ENCODE measurements at regions not wholly inside any gene's neighbourhood (a gene's known extent, or its start where the extent isn't known, plus 50 kb on each side); places are given as distances from the start of the nearest gene placed in this dataset.

DNA sequence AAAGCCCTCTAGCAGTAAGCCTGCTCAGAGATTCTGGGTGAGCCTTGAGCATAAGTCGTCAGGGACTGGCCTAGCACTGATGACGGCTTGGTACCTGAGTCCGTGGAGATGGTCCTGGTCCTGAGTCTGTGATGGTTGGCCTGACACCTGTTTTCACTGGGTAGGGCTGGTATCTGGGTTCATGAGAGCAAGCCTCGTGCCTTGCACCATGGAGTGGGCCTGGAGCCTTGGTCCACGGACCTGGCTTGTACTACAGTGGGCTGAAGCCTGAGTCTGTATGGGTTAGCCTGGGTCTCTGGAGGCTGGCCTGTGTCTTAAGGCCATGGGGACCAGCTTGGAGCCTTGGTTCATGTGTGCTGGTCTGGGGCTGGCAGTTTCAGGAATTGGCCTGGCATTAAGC, 310.3 kb upstream of the ISL1 start:
- TF ChIP-seq, protein P1, sequence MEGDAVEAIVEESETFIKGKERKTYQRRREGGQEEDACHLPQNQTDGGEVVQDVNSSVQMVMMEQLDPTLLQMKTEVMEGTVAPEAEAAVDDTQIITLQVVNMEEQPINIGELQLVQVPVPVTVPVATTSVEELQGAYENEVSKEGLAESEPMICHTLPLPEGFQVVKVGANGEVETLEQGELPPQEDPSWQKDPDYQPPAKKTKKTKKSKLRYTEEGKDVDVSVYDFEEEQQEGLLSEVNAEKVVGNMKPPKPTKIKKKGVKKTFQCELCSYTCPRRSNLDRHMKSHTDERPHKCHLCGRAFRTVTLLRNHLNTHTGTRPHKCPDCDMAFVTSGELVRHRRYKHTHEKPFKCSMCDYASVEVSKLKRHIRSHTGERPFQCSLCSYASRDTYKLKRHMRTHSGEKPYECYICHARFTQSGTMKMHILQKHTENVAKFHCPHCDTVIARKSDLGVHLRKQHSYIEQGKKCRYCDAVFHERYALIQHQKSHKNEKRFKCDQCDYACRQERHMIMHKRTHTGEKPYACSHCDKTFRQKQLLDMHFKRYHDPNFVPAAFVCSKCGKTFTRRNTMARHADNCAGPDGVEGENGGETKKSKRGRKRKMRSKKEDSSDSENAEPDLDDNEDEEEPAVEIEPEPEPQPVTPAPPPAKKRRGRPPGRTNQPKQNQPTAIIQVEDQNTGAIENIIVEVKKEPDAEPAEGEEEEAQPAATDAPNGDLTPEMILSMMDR (IDR thresholded peaks at IDR 0.05; ENCODE audit: insufficient read depth, low read length), result no peak
- TF ChIP-seq POLR2AphosphoS5 (IDR thresholded peaks at IDR 0.05; ENCODE audit: low read depth) (no peak), REST (IDR thresholded peaks at IDR 0.05; ENCODE audit: insufficient replicate concordance, low read depth) (no peak), GABPA (IDR thresholded peaks at IDR 0.05; ENCODE audit: low read depth) (no peak)
